CD14-positive monocyte (primary cell): ENCODE measurements at regions not wholly inside any gene's neighbourhood (a gene's known extent, or its start where the extent isn't known, plus 50 kb on each side); places are given as distances from the start of the nearest gene placed in this dataset.

Experiments
- DNase-seq, 3 donors: peaks; one replicate each; pipeline ENCODE4 v3.0.0-alpha.2; 2011 to 2022
- H2AFZ ChIP-seq: 2 replicates; pipeline ENCODE4 v1.6.0; 2012; ENCODE audit warnings: mild to moderate bottlenecking, low read depth, low read length, inconsistent platforms; ENCODE audit not compliant: insufficient read depth, poor library complexity, severe bottlenecking
- H3K27ac ChIP-seq, 2 donors: 1 replicate in 1 of 2; 2 replicates in 1 of 2; pipeline ENCODE4 v1.5.1; 2012 to 2013; ENCODE audit warnings: low read length in 2 of 2, control low read depth in 1 of 2, inconsistent platforms in 1 of 2, low read depth in 1 of 2, mild to moderate bottlenecking in 1 of 2
- H3K27me3 ChIP-seq, 2 donors: one replicate each; pipeline versions ENCODE4 v1.6.0 to v1.6.1; 2011 to 2013; ENCODE audit warnings: low read length in 2 of 2; ENCODE audit not compliant: control insufficient read depth in 2 of 2, insufficient read depth in 2 of 2
- H3K36me3 ChIP-seq, 2 donors: replicated peaks in 1 of 2; 1 replicate in 1 of 2; 2 replicates in 1 of 2; pipeline versions ENCODE4 v1.5.1 to v1.6.1; 2012 to 2013; ENCODE audit warnings: low read length in 2 of 2, control low read depth in 1 of 2, inconsistent platforms in 1 of 2, mild to moderate bottlenecking in 1 of 2; ENCODE audit not compliant: insufficient read depth in 2 of 2, control insufficient read depth in 1 of 2
- H3K4me1 ChIP-seq, 2 donors: 1 replicate in 1 of 2; 2 replicates in 1 of 2; pipeline versions ENCODE4 v1.5.1 to v1.6.1; 2012 to 2013; ENCODE audit warnings: low read length in 2 of 2, control low read depth in 1 of 2, inconsistent platforms in 1 of 2, mild to moderate bottlenecking in 1 of 2, moderate library complexity in 1 of 2; ENCODE audit not compliant: insufficient read depth in 2 of 2, control insufficient read depth in 1 of 2
- H3K4me2 ChIP-seq: replicated peaks from 2 replicates; pipeline ENCODE3; 2012; ENCODE audit warnings: low read length, moderate library complexity, mild to moderate bottlenecking; ENCODE audit not compliant: poor library complexity, severe bottlenecking; ENCODE audit errors: extremely low read depth
- H3K4me3 ChIP-seq, 3 experiments: fragments of 200-600 bp in 1 of 3; sonication (generic) in 1 of 3; replicated peaks in 1 of 3; 1 replicate in 2 of 3; 2 replicates in 1 of 3; pipeline ENCODE4 v1.5.1; 2011 to 2013; ENCODE audit warnings: low read length in 3 of 3, mild to moderate bottlenecking in 3 of 3, control low read depth in 2 of 3, low read depth in 2 of 3, inconsistent platforms in 1 of 3, moderate library complexity in 1 of 3
- H3K79me2 ChIP-seq: 2 replicates; pipeline ENCODE4 v1.6.0; 2012; ENCODE audit warnings: mild to moderate bottlenecking, control low read depth, inconsistent platforms, low read length, moderate library complexity; ENCODE audit not compliant: insufficient read depth
- H3K9ac ChIP-seq: 2 replicates; pipeline ENCODE4 v1.6.0; 2017; ENCODE audit warnings: low read length, mild to moderate bottlenecking; ENCODE audit not compliant: insufficient read depth, poor library complexity, severe bottlenecking
- H3K9me3 ChIP-seq, 2 donors: replicated peaks in 1 of 2; 1 replicate in 1 of 2; 2 replicates in 1 of 2; pipeline versions ENCODE4 v1.5.1 to v1.6.1; 2012 to 2013; ENCODE audit warnings: low read length in 2 of 2, control low read depth in 1 of 2; ENCODE audit not compliant: control insufficient read depth in 1 of 2, insufficient read depth in 1 of 2
- H4K20me1 ChIP-seq: 2 replicates; pipeline ENCODE4 v1.6.0; 2012; ENCODE audit warnings: mild to moderate bottlenecking, low read length, control low read depth, moderate library complexity; ENCODE audit not compliant: insufficient read depth
- H3K27ac Mint-ChIP-seq, 7 donors: one replicate each; pipeline ENCODE4 v1.8.0; 2020; ENCODE audit warnings: mild to moderate bottlenecking in 7 of 7, mixed read lengths in 7 of 7, moderate library complexity in 6 of 7, inconsistent platforms in 2 of 7
- H3K27me3 Mint-ChIP-seq, 3 donors: one replicate each; pipeline ENCODE4 v1.8.0; 2021 to 2022; ENCODE audit warnings: low read depth in 3 of 3, mild to moderate bottlenecking in 3 of 3, mixed read lengths in 3 of 3, moderate library complexity in 3 of 3, inconsistent platforms in 1 of 3
- H3K36me3 Mint-ChIP-seq, 2 donors: one replicate each; pipeline ENCODE4 v1.8.0; 2020; ENCODE audit warnings: mixed read lengths in 2 of 2, inconsistent platforms in 1 of 2, mild to moderate bottlenecking in 1 of 2
- H3K4me1 Mint-ChIP-seq: one replicate; pipeline ENCODE4 v1.8.0; 2020; ENCODE audit warnings: mild to moderate bottlenecking, mixed read lengths
- H3K4me3 Mint-ChIP-seq, 2 donors: one replicate each; pipeline ENCODE4 v1.8.0; 2020; ENCODE audit warnings: mild to moderate bottlenecking in 2 of 2, mixed read lengths in 2 of 2, moderate library complexity in 1 of 2
- H3K9me3 Mint-ChIP-seq, 7 donors: one replicate each; pipeline ENCODE4 v1.8.0; 2020 to 2022; ENCODE audit warnings: mixed read lengths in 7 of 7, mild to moderate bottlenecking in 6 of 7, moderate library complexity in 6 of 7, inconsistent platforms in 2 of 7
- WGBS: methylation state at CpG from one replicate; pipeline ENCODE4 v1.1.5; 2013; ENCODE audit warnings: missing lambda C conversion rate; ENCODE audit not compliant: insufficient coverage; 5-methylcytosine and 5-hydroxymethylcytosine counted together
- intact Hi-C, 2 donors: fragments of 100-400 bp; cut with micrococcal nuclease; formaldehyde crosslinking; loops; one replicate each; pipeline versions ENCODE4 v1.15.0 to v1.15.1; 2023
- TF ChIP-seq, protein P1 (sequence below): fragments of 200-600 bp; IDR thresholded peaks from one replicate; pipeline ENCODE4 v1.8.0; 2022; ENCODE audit warnings: antibody characterized with exemption, mild to moderate bottlenecking

DNA sequence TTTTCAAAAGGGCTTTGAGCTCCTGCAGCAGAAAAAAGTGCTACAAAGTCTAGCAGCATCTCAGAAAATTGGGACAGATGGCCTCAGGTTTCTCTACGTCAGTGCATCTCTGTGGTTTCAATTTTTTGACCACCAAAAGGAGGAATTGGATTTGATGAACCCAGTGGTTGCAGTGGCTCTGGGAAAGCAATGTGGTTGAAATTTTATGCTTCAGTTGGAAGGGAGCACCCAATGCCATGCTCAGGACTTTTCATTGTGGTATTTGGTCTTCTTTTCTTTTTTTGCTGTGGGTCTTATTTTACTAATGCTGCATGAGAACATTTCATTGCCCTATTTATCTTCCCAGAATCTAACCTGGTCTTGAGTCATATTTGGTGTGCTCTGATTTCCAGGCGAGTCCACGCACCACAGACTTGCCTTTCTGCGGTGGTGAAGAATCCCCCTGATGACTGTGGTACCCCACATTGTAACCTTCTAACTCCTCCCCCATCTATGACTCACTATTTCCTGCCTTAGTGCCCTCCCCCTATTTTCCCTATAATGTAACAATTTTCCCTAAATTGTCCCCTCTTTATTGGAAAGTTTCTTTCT, 56.7 kb downstream of the S1PR1 start:
- H3K79me2 ChIP-seq = no peaks in the 10 kb centered on the region
- H3K36me3 Mint-ChIP-seq = no peaks in the 10 kb centered on the region
- H3K36me3 ChIP-seq = no peaks in the 10 kb centered on the region
- TF ChIP-seq, protein P1, sequence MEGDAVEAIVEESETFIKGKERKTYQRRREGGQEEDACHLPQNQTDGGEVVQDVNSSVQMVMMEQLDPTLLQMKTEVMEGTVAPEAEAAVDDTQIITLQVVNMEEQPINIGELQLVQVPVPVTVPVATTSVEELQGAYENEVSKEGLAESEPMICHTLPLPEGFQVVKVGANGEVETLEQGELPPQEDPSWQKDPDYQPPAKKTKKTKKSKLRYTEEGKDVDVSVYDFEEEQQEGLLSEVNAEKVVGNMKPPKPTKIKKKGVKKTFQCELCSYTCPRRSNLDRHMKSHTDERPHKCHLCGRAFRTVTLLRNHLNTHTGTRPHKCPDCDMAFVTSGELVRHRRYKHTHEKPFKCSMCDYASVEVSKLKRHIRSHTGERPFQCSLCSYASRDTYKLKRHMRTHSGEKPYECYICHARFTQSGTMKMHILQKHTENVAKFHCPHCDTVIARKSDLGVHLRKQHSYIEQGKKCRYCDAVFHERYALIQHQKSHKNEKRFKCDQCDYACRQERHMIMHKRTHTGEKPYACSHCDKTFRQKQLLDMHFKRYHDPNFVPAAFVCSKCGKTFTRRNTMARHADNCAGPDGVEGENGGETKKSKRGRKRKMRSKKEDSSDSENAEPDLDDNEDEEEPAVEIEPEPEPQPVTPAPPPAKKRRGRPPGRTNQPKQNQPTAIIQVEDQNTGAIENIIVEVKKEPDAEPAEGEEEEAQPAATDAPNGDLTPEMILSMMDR = no peak
- DNase-seq = peak in 1 of 3 donors; percentile 34
- peaks cover 0 to 2% (median 0%) of the 10 kb centered on the region in 3 donors for H3K27me3 Mint-ChIP-seq
- no peak overlapping the region for H3K4me2 ChIP-seq
- intact Hi-C loops = loop anchor here in 1 of 2 donors (5.0 to 10.0 kb wide), 2 partner anchors 259 to 371 kb away; no protein-coding TSS in a partner anchor
- peak overlapping the region in 4 of 7 donors; percentile 8 to 81 (median 14) for H3K27ac Mint-ChIP-seq
- H2AFZ ChIP-seq = no peak overlapping the region
- no peaks in the 10 kb centered on the region for H3K9me3 ChIP-seq
- WGBS = 9% methylated on average over 4 of the region's 4 CpGs
- H3K4me1 Mint-ChIP-seq = peaks cover 33% of the 10 kb centered on the region
- H3K9me3 Mint-ChIP-seq = peaks cover 0 to 1% (median 0%) of the 10 kb centered on the region in 7 donors
- H3K4me3 Mint-ChIP-seq = no peak overlapping the region
- H3K27ac ChIP-seq = no peak overlapping the region
- no peak overlapping the region for H3K4me3 ChIP-seq
- H3K27me3 ChIP-seq = no peaks in the 10 kb centered on the region
- peaks cover 28 to 36% of the 10 kb centered on the region in 2 donors for H3K4me1 ChIP-seq
- H4K20me1 ChIP-seq = no peaks in the 10 kb centered on the region
- H3K9ac ChIP-seq = no peak overlapping the region

DNA sequence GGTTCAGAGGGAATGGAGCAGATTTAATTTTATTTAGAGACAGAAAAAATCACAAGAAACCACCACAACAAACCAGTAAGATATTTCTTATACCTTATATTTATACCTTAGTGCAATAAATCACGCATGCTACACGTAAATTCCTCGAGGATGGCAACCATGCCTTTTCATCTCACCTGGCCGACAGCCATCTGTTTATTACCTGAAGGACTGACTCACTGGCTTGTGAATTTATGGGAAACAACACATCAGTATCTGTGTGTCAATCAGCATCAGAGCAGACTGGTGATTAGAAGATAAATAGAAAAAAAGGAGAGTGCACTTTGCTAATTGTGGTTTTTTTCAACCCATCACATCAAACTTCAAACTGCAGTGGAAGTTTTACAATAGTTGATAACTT, 58.4 kb downstream of the S1PR1 start:
- Histone ChIP-seq H3K27me3 (no peaks in the 10 kb centered on the region), H3K4me1 (peaks cover 27 to 36% of the 10 kb centered on the region in 2 donors), H3K9me3 (no peaks in the 10 kb centered on the region), H3K27ac (no peak overlapping the region), H3K36me3 (no peaks in the 10 kb centered on the region), H3K9ac (no peak overlapping the region), H3K4me2 (no peak overlapping the region), H3K79me2 (no peaks in the 10 kb centered on the region), H2AFZ (no peak overlapping the region), H3K4me3 (no peak overlapping the region), H4K20me1 (no peaks in the 10 kb centered on the region)
- peaks cover 30% of the 10 kb centered on the region for H3K4me1 Mint-ChIP-seq
- intact Hi-C loops = loop anchor here (5.0 to 10.0 kb wide), 2 partner anchors 260 to 373 kb away; no protein-coding TSS in a partner anchor
- no peak overlapping the region for H3K4me3 Mint-ChIP-seq
- TF ChIP-seq, protein P1 = no peak
- H3K27me3 Mint-ChIP-seq = peaks cover 0 to 2% (median 0%) of the 10 kb centered on the region in 3 donors
- no CpG with 5 or more reads among the region's 4 CpGs for WGBS
- peaks cover 0 to 1% (median 0%) of the 10 kb centered on the region in 7 donors for H3K9me3 Mint-ChIP-seq
- H3K36me3 Mint-ChIP-seq = no peaks in the 10 kb centered on the region
- DNase-seq = no peak
- no peak overlapping the region for H3K27ac Mint-ChIP-seq
